ENCODE measurements at regions not wholly inside any gene's neighbourhood (a gene's known extent, or its start where the extent isn't known, plus 50 kb on each side); places are given as distances from the start of the nearest gene placed in this dataset.
"Not testable (repeated sequence)": the region's sequence is repeated elsewhere in the genome, so short reads cannot be mapped to it uniquely, and the experiment has no call there.

- no peak for DNase-seq (ENCODE audit: low read depth)
- no peak for TF ChIP-seq CTCF (conservative IDR thresholded peaks at IDR 0.05; ENCODE audit: low read length)
- no peak overlapping the region for H3K4me3 ChIP-seq (ENCODE audit: low read length)
These were observed 60.9 kb upstream of the SCRG1 start for GRCh38 chr4:173459857-173460256.

GRCh38 chr4:173457893-173458292, 59.0 kb upstream of the SCRG1 start:
- DNase-seq (ENCODE audit: low read depth): no peak
- H3K4me3 ChIP-seq (ENCODE audit: low read length): no peak overlapping the region
- no peak for TF ChIP-seq CTCF (conservative IDR thresholded peaks at IDR 0.05; ENCODE audit: low read length)

- not testable (repeated sequence) for H3K4me3 ChIP-seq (ENCODE audit: low read length); DNase-seq (ENCODE audit: low read depth)
These were observed 52.5 kb upstream of the SCRG1 start for GRCh38 chr4:173451435-173451834.

GRCh38 chr4:173450281-173450680, 51.4 kb upstream of the SCRG1 start:
- no peak for TF ChIP-seq CTCF (conservative IDR thresholded peaks at IDR 0.05; ENCODE audit: low read length)
- no peak for DNase-seq (ENCODE audit: low read depth)

GRCh38 chr4:173449380-173449717, 50.4 kb upstream of the SCRG1 start:
- H3K4me3 ChIP-seq (ENCODE audit: low read length): no peak overlapping the region
- TF ChIP-seq CTCF (conservative IDR thresholded peaks at IDR 0.05; ENCODE audit: low read length): no peak
- DNase-seq (ENCODE audit: low read depth): no peak

More at GRCh38 chr4:173450281-173450680, 51.4 kb upstream of the SCRG1 start:
- no peak overlapping the region for H3K4me3 ChIP-seq (ENCODE audit: low read length)

- no peak overlapping the region; the same call in 1 of the 2 replicates for H3K4me3 ChIP-seq (ENCODE audit: low read length)
- peak; percentile 90 for DNase-seq (ENCODE audit: low read depth)
- no peak for TF ChIP-seq CTCF (conservative IDR thresholded peaks at IDR 0.05; ENCODE audit: low read length)
These were observed 49.9 kb upstream of the SCRG1 start for GRCh38 chr4:173448608-173449379.
